HL-60 (cell line): ENCODE measurements at regions not wholly inside any gene's neighbourhood (a gene's known extent, or its start where the extent isn't known, plus 50 kb on each side); places are given as distances from the start of the nearest gene placed in this dataset.

Source experiments
- DNase-seq, 2 experiments: peaks; one replicate each; pipeline ENCODE4 v3.0.0-alpha.2; 2010 to 2020; ENCODE audit warnings: low read depth in 1 of 2, low spot score in 1 of 2
- H3K27ac ChIP-seq: fragments of 250-450 bp; sonication (Bioruptor Pico); replicated peaks from 2 replicates; pipeline ENCODE4 v1.5.1; 2020; ENCODE audit warnings: mild to moderate bottlenecking, moderate library complexity
- H3K27me3 ChIP-seq: fragments of 250-450 bp; sonication (Bioruptor Pico); 2 replicates; pipeline ENCODE4 v1.5.1; 2021; ENCODE audit warnings: mild to moderate bottlenecking, moderate library complexity; ENCODE audit not compliant: insufficient read depth, poor library complexity, severe bottlenecking
- H3K4me3 ChIP-seq: replicated peaks from 2 replicates; pipeline ENCODE4 v1.5.1; 2011; ENCODE audit warnings: mild to moderate bottlenecking, control low read depth, low read length; ENCODE audit not compliant: insufficient read depth
- GABPA ChIP-seq: IDR thresholded peaks from 2 replicates; pipeline ENCODE4 v1.6.1; 2012; ENCODE audit warnings: low read depth
- POLR2AphosphoS5 ChIP-seq: IDR thresholded peaks from 2 replicates; pipeline ENCODE4 v1.6.1; 2012; ENCODE audit warnings: low read depth
- SPI1 ChIP-seq: IDR thresholded peaks from 2 replicates; pipeline ENCODE4 v1.6.1; 2012; ENCODE audit warnings: low read depth, mild to moderate bottlenecking, borderline replicate concordance
- TF ChIP-seq, protein P1 (sequence below): IDR thresholded peaks from 2 replicates; pipeline ENCODE4 v1.6.1; 2012; ENCODE audit warnings: low read depth; ENCODE audit not compliant: insufficient replicate concordance
- TF ChIP-seq, protein P2 (sequence below): IDR thresholded peaks from one replicate; pipeline ENCODE4 v1.5.1; 2011; ENCODE audit warnings: low read length, control low read depth, inconsistent platforms; ENCODE audit not compliant: insufficient read depth

DNA sequence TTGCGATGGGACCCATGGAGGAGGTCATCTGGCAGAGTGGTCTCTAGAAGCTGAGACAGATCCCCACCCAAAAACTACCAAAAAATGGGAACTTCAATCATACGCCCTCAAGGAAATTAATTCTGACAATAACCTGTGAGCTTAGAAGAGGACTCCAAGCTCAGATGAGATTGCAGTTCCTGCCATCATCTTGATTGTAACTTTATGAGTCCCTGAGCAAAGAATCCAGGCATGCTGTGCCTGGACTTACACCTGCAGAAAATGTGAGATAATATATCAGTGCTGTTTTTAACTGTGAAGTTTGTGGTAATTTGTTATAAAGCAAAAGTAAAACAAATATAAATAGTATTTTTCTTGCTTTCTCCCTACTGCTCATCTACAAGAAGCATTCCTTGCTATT lies 299.6 kb upstream of the MBL2 start:
- H3K27ac ChIP-seq = no peak overlapping the region
- no peaks in the 10 kb centered on the region for H3K27me3 ChIP-seq
- H3K4me3 ChIP-seq = no peak overlapping the region
- TF ChIP-seq GABPA (no peak), SPI1 (no peak), POLR2AphosphoS5 (no peak)
- TF ChIP-seq, protein P1, sequence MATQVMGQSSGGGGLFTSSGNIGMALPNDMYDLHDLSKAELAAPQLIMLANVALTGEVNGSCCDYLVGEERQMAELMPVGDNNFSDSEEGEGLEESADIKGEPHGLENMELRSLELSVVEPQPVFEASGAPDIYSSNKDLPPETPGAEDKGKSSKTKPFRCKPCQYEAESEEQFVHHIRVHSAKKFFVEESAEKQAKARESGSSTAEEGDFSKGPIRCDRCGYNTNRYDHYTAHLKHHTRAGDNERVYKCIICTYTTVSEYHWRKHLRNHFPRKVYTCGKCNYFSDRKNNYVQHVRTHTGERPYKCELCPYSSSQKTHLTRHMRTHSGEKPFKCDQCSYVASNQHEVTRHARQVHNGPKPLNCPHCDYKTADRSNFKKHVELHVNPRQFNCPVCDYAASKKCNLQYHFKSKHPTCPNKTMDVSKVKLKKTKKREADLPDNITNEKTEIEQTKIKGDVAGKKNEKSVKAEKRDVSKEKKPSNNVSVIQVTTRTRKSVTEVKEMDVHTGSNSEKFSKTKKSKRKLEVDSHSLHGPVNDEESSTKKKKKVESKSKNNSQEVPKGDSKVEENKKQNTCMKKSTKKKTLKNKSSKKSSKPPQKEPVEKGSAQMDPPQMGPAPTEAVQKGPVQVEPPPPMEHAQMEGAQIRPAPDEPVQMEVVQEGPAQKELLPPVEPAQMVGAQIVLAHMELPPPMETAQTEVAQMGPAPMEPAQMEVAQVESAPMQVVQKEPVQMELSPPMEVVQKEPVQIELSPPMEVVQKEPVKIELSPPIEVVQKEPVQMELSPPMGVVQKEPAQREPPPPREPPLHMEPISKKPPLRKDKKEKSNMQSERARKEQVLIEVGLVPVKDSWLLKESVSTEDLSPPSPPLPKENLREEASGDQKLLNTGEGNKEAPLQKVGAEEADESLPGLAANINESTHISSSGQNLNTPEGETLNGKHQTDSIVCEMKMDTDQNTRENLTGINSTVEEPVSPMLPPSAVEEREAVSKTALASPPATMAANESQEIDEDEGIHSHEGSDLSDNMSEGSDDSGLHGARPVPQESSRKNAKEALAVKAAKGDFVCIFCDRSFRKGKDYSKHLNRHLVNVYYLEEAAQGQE = no peak
- TF ChIP-seq, protein P2, sequence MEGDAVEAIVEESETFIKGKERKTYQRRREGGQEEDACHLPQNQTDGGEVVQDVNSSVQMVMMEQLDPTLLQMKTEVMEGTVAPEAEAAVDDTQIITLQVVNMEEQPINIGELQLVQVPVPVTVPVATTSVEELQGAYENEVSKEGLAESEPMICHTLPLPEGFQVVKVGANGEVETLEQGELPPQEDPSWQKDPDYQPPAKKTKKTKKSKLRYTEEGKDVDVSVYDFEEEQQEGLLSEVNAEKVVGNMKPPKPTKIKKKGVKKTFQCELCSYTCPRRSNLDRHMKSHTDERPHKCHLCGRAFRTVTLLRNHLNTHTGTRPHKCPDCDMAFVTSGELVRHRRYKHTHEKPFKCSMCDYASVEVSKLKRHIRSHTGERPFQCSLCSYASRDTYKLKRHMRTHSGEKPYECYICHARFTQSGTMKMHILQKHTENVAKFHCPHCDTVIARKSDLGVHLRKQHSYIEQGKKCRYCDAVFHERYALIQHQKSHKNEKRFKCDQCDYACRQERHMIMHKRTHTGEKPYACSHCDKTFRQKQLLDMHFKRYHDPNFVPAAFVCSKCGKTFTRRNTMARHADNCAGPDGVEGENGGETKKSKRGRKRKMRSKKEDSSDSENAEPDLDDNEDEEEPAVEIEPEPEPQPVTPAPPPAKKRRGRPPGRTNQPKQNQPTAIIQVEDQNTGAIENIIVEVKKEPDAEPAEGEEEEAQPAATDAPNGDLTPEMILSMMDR = no peak
- no peak for DNase-seq

DNA sequence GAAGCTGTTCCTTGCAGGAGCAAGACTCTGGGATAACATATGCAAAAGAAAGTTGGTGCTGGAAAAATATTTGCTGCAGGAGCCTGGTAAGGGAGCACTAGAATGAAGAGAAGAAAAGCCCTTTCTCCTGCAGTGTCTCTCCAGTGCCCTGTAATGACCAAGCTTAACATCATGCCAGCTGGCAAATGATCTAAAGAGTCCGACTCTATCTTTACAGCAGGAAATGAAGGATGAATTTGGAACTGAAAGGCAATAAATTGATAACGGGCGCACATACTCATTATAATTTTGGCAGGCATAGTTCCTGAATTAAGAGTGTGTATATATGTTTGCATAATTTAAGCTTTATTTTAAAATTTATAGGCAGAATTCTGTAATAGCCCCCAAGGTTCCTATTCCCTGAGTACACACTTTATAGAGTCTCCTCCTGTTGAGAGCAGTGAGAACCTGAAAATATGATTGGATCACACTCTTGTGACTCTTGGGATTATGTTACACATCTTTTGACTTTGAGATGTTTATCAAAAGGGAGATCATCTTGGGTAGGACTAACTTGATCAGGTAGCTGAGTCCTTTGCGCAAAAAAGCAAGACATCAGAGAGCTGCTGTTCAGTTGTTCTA lies 299.0 kb upstream of the MBL2 start:
- Histone ChIP-seq H3K27me3 (no peaks in the 10 kb centered on the region), H3K27ac (no peak overlapping the region), H3K4me3 (no peak overlapping the region)
- TF ChIP-seq, protein P2 = no peak
- TF ChIP-seq GABPA = no peak
- TF ChIP-seq, protein P1 = no peak
- TF ChIP-seq POLR2AphosphoS5 = no peak
- no peak for TF ChIP-seq SPI1
- DNase-seq = no peak

DNA sequence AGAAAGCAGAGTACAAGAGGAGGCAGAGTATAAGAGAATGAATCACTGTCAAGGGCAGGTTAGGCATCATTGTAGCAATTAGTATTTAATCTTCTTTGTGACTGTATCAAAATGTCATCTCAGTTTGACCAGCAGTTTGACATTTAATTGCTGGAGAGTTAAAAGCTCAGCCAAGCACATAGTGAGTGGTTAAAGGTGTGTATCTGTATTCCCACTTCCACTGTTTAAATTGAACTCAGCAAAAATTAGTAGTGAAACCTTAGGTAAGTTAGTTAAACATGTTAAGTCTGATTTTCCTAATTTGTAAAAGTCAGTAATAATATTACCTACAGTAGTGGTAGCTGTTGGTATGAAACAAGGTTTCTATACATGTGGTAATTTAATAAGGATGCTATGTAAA lies 296.4 kb upstream of the MBL2 start:
- H3K4me3 ChIP-seq = no peak overlapping the region
- no peak for TF ChIP-seq GABPA
- TF ChIP-seq POLR2AphosphoS5 = no peak
- no peak for TF ChIP-seq SPI1
- TF ChIP-seq, protein P2 = no peak
- TF ChIP-seq, protein P1 = no peak
- H3K27ac ChIP-seq = no peak overlapping the region
- no peak for DNase-seq
- H3K27me3 ChIP-seq = no peaks in the 10 kb centered on the region
